GM19035 (cell line): ENCODE measurements at regions not wholly inside any gene's neighbourhood (a gene's known extent, or its start where the extent isn't known, plus 50 kb on each side); places are given as distances from the start of the nearest gene placed in this dataset.

Experiments
- ATAC-seq: cut with Tn5 transposase; IDR thresholded peaks from one replicate; pipeline ENCODE4 v1.9.1; 2021; ENCODE audit not compliant: unreplicated experiment

DNA sequence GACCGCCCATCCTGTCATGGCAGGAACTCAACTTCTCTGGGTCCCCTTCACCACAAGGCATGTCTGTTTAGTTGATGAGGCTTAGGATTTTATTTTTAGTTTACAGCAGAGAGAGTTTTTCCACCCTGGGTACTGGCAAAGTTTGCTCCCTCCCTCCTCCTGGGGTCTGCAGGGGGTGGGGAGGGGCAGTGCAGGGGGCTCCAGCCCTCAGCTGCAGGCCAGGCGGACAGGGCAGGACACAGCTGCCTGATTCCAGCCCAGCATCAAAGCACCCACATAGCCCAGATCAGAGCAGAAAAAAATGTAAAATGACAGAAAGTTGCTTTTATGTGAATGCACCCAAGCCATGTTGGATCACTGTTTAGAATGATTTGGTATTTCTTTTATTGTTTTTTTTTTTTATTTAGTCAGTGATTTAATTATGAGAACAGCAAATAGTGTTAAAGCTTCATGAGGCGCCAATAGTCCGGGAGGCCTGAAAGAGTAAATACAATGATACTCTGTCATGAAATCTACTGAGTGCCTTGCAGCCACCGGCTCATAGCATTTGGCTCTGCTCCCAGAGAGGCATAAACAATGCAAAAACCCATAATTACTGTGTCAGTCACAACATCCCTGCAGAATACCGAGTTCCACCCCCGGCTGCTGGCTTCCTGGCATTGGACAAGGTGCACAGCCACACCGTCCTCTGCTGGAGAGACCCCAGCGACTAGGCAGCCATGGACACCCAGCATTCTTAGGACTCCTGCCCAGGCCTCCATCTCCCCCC, 923.5 kb downstream of the UQCRFS1 start:
- no peak for ATAC-seq

DNA sequence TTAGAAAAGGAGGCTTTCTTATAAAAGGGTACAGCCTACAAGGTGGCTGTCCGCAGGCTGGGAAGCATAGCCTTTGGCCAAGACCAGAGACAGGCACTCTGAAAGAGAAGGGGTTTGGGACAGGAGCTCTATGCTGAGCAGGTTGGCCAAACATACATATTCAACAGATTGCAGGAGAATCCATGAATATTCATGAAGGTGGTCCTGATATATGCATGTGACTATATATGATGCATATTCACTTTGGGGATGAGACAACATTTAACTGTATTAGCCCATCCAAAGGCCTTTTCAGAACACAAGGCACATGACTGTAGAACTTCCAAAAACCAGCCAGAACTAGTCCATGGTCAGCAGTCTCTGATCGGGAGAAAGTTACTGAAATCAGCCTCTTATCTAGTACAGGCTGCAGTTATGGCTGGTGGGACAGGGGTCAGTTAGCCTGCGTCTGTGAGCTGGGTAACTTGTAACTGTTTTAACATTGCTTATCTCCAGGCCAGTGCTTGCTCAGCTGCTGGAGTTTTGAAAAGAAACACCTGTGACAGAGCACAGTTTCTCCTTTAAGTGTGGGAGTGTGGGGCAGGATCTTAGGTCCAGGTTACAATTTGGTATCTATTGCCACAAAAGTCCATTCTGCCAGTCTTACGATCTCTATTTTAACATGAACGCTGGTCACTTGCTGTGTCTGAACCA, 924.2 kb downstream of the UQCRFS1 start:
- ATAC-seq, result no peak

DNA sequence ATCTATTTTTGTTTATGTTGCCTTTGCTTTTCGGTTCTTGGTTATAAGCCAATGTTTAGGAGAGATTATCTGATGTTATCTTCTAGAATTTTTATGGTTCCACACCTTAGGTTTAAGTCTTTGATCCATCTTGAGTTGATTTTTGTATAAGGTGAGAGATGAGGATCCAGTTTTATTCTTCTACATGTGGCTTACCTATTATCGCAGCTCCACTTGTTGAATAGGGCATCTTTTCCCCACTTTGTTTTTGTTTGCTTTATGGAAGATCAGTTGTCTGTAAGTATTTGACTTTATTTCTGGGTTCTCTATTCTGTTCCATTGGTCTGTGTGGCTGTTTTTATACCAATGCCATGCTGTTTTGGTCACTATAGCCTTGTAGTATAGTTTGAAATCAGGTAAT, 927.0 kb downstream of the UQCRFS1 start:
- no peak for ATAC-seq

DNA sequence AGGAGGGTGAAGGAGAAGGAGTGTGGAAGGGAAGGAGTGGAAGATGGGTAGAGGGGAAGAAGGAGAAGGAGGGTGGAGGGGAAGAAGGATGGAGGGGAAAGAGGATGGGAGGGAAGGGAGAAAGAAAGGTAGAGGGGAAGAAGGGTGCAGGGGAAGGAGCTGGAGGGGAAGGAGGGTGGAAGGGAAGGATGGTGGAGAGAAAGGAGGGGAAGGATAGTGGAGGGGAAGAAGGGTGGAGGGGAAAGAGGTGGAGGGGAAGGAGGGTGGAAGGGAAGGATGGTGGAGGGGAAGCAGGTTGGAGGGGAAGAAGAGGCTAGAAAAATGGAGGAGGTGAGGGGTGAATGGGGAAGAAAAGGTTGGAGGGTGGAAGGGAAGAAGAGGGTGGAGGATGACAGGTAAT, 927.9 kb downstream of the UQCRFS1 start:
- no peak for ATAC-seq

DNA sequence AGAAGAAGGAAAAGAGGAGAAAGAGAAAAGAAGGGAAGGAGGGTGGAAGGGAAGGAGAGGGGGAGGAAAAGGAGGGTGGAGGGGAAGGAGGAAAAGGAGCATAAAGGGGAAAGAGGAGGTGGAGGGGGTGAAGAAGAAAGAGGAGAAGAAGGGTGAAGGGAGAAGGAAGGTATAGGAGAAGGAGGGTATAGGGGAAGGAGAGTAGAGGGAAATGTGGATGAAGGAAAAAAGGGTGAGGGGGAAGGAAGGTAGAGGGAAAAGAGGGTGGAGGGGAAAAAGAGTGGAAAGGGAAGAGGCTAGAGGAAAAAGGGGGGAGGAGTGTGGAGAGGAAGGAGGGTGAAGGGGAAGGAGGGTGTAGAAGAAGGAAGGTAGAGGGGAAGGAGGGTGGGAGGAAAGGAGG, 928.6 kb downstream of the UQCRFS1 start:
- ATAC-seq, result no peak

DNA sequence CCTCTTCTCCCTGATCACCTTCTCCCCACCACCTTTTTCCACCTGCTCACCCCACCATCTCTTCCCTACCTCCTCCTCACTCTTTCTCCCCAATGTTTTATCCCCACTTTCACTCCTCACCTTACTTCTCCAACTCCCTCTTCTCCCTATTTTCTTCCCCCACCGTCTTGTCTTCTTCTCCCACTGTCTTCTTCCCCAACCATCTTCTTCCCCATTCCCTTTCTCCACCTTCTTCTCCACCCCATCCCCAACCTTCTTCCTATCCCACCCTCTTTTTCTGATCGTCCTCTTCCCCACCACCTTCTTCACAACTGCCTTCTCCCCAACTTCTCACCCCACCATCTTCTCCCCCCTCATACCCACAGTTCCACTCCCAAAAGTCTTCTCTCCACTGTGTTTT, 929.4 kb downstream of the UQCRFS1 start:
- no peak for ATAC-seq

DNA sequence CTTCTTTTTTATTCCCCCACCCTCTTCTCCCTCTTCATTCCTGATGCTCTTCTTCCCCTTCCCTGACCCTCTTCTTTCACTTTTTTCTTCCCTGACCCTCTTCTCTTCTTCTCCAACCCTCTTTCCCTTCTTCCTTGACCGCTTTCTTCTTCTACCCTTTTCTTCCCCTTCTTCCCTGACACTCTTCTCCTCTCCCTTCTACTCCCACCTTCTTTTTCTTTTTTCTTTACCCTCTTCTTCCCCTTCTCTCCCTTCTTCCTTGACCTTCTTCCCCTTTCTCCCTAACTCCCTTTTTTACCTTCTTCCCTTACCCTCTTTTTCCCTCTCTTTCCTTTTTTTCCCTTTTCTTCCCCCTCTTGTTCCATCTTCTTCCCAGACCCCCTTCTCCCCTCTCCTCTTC, 931.3 kb downstream of the UQCRFS1 start:
- ATAC-seq, result no peak

DNA sequence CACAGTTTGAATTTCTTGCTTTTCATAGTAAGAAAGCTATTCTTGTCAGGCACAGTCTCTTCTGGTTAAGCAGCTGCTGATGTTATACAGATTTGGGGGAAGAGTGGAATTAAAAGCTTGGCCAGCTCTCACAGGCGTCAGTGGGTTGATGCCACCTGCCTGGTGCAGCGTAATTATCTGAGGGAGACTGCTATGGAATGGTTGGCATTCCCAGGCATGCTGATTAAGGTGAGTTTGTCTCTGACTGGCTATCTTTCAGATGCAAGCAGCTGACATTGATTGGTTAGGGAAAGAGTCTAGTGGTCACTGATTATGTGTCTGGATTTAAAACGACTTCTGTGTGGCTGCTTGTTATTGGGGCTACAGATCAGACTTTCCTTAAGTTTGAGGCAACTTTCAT, 948.4 kb downstream of the UQCRFS1 start:
- no peak for ATAC-seq

DNA sequence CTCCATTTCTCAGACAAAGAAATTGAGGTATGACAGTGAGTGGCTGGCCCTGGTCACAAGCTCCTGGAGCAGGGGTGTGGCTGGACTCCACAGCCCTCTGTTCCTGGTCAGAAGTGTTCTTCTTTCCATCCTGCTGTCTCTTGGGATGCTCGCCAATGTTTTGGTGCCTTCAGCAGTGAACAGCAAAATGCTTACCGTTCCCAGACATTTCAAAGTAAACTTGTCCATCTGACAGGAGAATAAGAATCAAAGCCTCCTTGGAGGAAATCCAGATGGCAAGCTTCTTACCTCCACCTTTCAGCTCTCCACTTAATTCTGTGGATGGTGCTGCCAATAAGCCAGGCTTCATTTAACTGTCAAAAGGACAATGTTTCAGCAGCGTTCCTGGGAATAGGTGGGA, 954.1 kb downstream of the UQCRFS1 start:
- ATAC-seq, result no peak

DNA sequence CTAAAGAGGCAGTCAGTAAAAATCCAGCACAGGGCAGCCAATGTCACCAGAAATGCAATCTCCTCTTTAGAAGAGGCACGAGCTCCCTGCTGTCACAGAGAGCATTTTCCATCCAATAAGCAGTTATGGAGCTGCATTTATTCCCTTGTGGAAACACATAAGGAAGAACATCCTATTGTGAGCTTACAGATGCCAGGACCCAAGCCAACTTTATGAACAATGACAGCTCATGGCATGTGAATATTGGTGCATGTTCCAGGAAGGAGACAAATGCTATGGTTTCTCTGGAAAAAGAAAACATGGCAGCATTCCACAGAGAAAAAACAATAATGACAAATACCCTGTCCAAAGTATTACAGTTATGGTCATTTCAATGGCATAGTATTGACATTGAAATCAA, 955.6 kb downstream of the UQCRFS1 start:
- no peak for ATAC-seq

DNA sequence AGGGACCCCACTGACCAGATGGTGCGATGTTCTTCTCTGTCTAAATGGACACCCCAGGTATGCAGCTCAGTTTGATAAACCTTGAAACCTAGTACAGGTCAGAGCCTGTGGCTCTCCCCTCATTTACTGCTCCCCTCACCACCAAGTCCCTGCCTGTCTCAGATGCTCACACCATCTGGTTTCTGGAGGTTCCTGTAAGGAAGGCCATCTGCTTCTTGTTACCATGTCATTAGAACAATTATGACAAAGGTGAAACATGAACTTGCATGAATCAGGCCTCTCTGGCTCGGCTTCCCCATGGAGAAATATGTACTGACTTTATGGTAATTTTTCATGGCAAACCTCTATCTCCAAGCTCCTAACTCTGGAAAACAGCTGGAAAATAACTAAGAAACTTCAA, 965.7 kb downstream of the UQCRFS1 start:
- ATAC-seq, result no peak

DNA sequence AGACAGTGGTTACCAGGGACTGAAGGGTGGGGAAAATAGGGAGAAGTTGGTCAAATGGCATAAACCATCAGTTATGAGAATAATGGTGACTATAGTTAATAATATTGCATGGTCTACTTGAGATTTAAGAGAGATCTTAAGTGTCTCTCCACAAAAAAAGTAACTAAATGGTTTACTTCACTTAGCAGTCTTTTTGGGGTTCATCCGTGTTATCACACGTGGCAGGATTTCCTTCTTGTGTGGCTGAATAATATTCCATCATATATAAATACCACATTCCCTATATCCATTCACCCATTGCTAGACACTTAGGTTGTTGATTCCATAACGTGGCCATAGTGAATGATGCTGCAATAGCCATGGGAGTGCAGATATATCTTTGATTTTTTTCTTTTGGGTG, 967.0 kb downstream of the UQCRFS1 start:
- ATAC-seq, result no peak

DNA sequence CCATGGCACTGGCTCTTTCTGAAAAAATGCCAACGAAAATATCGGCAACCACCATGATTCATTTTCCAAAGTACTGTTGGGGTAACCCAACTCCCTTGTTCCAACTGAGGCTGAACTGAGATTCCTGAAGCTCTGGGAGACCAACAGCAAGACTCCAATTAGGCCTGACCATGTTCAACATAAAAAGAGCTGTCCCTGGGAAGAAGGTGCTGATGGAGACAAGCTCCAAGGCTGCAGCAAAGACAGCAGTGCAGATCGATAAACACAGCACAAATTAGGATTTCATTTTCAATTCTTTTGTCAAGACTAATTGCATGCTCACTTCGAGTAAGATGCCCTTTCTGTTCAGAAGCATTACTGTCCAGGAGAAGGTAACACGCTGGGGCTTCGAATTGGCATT, 968.0 kb downstream of the UQCRFS1 start:
- ATAC-seq, result no peak

DNA sequence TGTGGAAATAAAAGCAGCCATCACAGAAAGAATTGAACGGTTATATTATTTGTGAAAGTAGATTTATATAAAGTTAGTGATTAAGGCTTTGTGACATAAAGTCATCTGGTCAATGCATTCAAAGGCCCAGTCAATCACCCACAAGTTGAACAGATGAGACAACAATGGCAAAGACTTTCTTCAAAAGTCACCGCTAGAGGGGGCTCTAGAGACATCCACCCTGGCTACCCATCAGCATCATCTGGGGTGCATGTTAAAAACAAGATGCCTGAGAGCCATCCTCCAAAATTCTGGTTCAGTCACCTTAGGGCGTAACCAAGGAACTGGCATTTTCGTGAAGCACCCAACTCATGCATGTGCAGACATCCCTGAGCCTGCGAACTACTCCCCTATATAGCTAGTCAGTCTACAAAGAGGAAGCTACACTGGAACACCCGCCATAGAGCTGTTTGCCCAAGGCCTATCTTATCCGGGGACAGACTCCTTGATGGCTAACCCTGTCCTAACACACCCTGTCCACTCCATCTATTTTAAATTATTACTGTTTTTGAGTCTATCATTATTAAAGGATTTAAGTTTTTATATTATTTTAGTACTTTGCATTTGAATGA, 970.5 kb downstream of the UQCRFS1 start:
- ATAC-seq, result no peak

DNA sequence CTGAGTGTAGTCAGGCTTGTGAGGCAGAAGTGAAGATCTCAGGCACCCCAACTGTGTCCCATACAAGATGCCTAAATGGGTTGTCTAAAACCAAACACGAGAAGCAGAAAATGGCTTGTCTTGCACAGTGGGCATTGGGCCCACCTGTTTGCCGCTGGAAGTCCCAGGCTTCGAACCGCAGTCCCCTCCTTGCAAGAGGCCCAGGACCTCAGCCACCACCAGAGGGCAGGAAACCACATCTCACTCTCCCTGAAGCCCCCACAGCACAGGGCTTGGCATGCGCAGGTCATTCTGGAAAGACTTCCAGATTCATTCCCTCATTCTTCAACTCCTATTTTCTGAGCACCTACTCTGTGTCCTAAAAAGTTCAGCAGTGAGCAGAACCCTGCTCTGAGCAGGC, 973.7 kb downstream of the UQCRFS1 start:
- no peak for ATAC-seq

DNA sequence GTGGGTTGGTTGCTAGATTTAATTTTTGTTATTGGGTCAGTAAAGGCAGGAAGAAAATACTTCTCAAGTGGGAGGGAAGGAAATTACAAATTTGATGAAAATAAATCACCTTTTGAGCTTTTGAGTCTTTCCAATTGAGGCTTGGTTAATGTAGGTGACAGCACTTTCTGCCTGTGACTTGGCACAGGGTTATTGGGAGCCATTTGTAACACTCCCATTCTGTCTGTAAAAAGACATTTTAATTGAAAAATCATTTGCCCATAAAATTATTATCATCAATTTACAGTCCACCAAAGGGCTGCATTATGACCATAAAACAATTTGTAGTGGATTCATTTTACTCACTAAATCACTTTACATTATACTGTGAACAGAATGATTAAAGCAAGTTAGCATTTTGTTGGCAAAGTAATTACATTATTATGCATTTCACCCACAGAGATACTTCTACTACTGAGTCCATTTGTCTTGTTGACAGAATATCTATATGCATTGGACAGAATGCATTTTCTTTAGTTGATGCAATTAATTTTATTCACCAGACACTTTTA, 974.6 kb downstream of the UQCRFS1 start:
- no peak for ATAC-seq

DNA sequence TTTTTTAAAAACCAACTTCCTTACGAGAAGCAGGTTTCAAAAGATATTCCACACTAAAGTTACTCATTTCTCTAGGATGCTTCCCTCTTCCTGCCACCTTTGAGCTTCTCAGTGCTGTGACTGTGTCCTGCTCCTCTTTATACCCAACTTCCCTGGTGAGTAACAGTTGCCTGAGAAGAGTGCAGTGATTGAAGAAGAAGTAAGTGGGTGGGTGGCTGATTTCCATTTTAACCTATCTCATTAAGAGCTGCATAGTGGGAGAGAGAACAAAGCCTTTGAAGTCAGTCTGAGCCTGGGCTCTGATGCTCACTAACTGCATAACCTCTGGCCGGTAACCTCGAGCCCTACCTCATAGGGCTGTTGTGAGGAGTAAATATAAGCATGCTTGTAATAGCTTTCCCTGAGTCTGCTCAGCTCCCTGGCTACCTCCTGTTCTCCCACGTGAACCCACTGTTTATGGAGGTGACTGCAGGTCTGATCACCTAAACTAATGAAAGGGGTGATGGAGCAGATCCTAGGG, 977.3 kb downstream of the UQCRFS1 start:
- ATAC-seq, result no peak

DNA sequence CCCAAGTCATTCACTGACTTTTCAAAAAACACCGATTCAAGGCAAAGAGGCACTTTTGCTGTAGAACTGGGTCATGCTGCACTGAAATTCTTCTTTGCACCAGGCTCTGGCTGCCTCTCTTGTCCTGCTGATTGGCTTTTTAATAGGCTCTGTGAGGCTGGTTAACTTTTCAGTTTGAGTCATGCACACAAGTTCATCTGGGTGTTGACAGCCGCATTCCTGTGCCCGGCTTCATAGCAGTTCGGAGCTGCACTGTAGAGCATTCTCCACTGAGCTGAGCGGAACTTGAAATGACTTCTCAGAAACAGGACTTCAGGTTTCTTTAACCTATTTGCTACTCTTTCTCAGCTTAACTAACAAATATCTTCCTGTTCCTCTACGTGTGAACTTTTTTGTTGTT, 978.3 kb downstream of the UQCRFS1 start:
- no peak for ATAC-seq

DNA sequence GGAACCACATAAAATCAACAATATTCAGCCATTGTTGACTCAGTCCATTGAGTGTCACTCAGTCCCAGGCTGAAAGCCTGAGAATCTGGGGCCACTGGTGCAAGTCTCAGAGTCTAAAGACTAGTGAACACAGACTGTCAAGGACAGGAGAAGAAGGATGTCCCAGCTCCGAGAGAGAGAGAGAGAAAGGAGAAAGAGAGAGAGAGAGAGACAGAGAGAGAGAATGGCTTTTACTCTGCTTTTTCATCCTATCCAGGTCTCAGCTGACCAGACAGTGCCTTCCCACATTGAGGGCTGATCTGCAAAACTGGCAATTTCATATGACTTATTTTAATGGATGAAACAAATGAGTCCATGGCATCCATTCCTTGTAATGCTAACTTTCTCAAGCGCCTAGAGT, 984.1 kb downstream of the UQCRFS1 start:
- ATAC-seq, result no peak

DNA sequence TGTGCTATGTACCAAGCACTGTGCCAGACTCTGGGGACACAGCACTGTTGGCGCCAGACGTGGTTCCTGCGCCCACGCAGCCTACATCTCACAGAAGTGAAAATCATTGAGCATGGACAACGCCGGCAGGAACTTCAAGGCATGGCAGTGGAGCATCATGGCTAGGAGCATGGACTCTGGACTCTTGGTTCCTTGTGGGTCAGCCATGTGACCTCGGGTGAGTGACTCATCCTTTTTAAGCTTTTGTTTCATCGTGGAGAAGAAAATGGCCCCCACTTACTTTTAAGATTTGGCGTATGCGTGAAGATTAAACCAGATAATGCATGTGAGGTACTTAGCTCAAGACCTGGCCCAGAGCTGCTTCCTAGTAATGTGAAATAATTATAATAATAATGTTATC, 988.5 kb downstream of the UQCRFS1 start:
- ATAC-seq, result no peak

DNA sequence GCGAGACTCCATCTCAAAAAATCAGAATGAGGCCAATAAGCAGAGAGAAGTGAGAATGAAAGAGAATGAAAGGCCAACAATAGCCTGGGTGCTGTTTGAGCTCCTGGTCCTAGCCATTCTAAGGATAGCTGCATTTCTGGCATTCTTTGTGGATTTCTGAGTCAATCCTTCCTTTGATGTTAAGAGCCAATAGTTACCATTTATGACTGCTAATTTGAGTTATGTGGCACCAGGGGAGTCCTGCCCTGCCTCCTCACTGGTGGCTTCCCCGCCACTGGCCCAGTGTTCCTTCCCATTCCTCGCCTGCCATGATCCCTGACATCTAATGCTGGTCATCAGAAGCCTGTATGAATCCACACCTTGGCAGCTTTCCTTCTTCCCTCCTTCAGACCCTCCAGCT, 991.2 kb downstream of the UQCRFS1 start:
- ATAC-seq, result no peak

DNA sequence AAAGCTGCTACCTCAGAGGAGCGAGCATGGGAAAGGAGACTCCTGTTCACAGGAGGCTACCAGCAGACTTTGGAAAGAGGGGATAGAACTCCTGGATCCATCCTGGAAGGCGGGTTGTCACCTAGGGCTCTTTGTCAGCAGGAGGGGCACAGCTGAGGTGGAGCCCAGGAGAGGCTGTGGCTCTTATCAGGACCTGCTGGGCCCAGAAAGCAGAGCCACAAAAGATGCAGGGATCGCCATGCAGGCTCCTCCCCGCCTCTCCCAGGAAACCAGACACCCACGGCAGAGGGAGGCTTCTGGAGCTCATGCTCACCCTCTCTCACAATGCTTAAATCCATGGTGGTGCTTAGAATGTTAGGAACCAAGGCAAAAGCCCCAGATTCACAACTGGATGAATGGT, 994.2 kb downstream of the UQCRFS1 start:
- no peak for ATAC-seq
